Heart right ventricle (tissue), 16 donors: ENCODE measurements at regions not wholly inside any gene's neighbourhood (a gene's known extent, or its start where the extent isn't known, plus 50 kb on each side); places are given as distances from the start of the nearest gene placed in this dataset.

Source experiments
- ATAC-seq, 8 donors: fragments of 200-7000 bp; cut with Tn5 transposase; one replicate each; pipeline ENCODE4 v1.9.1; 2020; ENCODE audit warnings: mild to moderate bottlenecking in 8 of 8, moderate library complexity in 8 of 8, moderate number of reproducible peaks in 1 of 8
- DNase-seq, 2 donors: peaks; one replicate each; pipeline ENCODE4 v3.0.0-alpha.2; 2020
- H3K27ac ChIP-seq, 10 donors: fragments of 200-600 bp; sonication (generic) in 2 of 10; one replicate each; pipeline versions ENCODE4 v1.5.0 to v1.8.0; 2020 to 2022; ENCODE audit warnings: mild to moderate bottlenecking in 3 of 10
- H3K27me3 ChIP-seq, 7 donors: fragments of 200-600 bp; one replicate each; pipeline ENCODE4 v1.8.0; 2021 to 2022; ENCODE audit warnings: mild to moderate bottlenecking in 2 of 7
- H3K36me3 ChIP-seq, 9 donors: fragments of 200-600 bp; sonication (generic) in 1 of 9; one replicate each; pipeline versions ENCODE4 v1.5.0 to v1.8.0; 2020 to 2022; ENCODE audit warnings: mild to moderate bottlenecking in 2 of 9
- H3K4me1 ChIP-seq, 9 donors: fragments of 200-600 bp; sonication (generic) in 1 of 9; one replicate each; pipeline versions ENCODE4 v1.5.0 to v1.8.0; 2020 to 2022; ENCODE audit warnings: mild to moderate bottlenecking in 4 of 9
- H3K4me3 ChIP-seq, 10 donors: fragments of 200-600 bp; sonication (generic) in 2 of 10; one replicate each; pipeline versions ENCODE4 v1.5.0 to v1.8.0; 2020 to 2022; ENCODE audit warnings: mild to moderate bottlenecking in 7 of 10, moderate library complexity in 2 of 10
- H3K9me3 ChIP-seq, 11 donors: fragments of 200-600 bp in 10 of 11; sonication (generic) in 2 of 11; one replicate each; pipeline versions ENCODE4 v1.5.0 to v1.8.0; 2013 to 2022; ENCODE audit warnings: mild to moderate bottlenecking in 2 of 11, control low read depth in 1 of 11, moderate library complexity in 1 of 11
- WGBS, 2 donors: extraction: QIAGEN DNeasy Blood & Tissue Kit; methylation state at CpG; one replicate each; pipeline ENCODE4 v1.1.7; 2013; ENCODE audit warnings: inconsistent platforms in 1 of 2; 5-methylcytosine and 5-hydroxymethylcytosine counted together
- intact Hi-C, 10 donors: fragments of 100-400 bp; cut with DNase I; formaldehyde crosslinking; loops; one replicate each; pipeline versions ENCODE4 v1.11.1 to v1.14.2; 2022
- TF ChIP-seq, protein P1 (sequence below), 9 donors: fragments of 200-600 bp; sonication (generic) in 2 of 9; IDR thresholded peaks; one replicate each; pipeline versions ENCODE4 v1.5.0 to v1.8.0; 2021 to 2022; ENCODE audit warnings: antibody characterized with exemption in 9 of 9, mild to moderate bottlenecking in 5 of 9, moderate library complexity in 1 of 9
- donor health status: Arrhythmogenic right ventricular cardiomyopathy.
- donor health status: ischemic (EF 13 %, LVEDD 7.1; RV severe dilation, severe dysfunction).
- donor health status: healthy with polysubstance abuse.
- donor health status: DM: no; HTN: yes; CAD: no.
- donor health status: DM: no; HTN: no; CAD: no.
- donor health status: ischemic (EF 25% LVEDD 6.9; RV normal size, moderate dysfunction).
- donor health status: ischemic (EF 25% LVEDD 5.7; RV mildly dilated, moderate dysfunction).
- donor health status: healthy.
- donor health status: DM: yes; HTN: yes; CAD: no.
- donor health status: Ischemic cardiomyopathy.
- donor health status: ischemic (EF 35%, LVEDD 5.7; RV mildly dilated, moderate dysfunction).
- donor health status: nonischemic (EF 11% LVEDD 7.7; RV severe dilation, severe dysfunction).
- donor health status: DM: yes; HTN: yes; CAD: no.
- donor health status: PGD.
- donor health status: ischemic (EF 29% LVEDD 5.4; RV normal size, mild dysfunction).
- donor health status: nonischemic (EF 23%, LVEDD 6.1; RV moderate dilation, normal function).

DNA sequence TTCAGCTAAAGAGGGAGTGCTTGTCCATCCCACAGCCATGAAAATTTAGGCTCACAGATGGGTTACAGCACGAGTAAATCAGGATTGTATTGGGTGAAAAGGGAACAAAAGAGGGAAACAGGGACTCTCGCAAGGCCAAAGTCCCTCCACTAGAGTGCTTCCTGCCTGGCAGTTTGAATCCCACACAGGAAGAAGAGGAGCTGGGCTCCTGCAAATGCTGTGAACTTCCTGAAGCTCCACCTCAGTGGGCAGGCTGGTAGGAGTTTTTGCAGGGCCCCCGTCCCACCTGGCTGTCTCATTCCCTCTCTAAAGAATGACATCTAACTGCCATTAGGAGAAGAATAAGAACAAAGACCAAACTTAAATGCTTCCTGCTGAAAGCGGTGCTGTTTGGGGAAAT lies 712.0 kb upstream of the PRMT6 start:
- 50 to 51% methylated on average over 4 of the region's 4 CpGs for WGBS, 2 donors
- no peak overlapping the region for H3K27ac ChIP-seq
- ATAC-seq: no peak
- intact Hi-C loops: no loop called here
- peaks cover 0 to 32% (median 0%) of the 10 kb centered on the region in 11 donors for H3K9me3 ChIP-seq
- no peaks in the 10 kb centered on the region for H3K36me3 ChIP-seq
- no peak overlapping the region for H3K4me3 ChIP-seq
- TF ChIP-seq, protein P1, sequence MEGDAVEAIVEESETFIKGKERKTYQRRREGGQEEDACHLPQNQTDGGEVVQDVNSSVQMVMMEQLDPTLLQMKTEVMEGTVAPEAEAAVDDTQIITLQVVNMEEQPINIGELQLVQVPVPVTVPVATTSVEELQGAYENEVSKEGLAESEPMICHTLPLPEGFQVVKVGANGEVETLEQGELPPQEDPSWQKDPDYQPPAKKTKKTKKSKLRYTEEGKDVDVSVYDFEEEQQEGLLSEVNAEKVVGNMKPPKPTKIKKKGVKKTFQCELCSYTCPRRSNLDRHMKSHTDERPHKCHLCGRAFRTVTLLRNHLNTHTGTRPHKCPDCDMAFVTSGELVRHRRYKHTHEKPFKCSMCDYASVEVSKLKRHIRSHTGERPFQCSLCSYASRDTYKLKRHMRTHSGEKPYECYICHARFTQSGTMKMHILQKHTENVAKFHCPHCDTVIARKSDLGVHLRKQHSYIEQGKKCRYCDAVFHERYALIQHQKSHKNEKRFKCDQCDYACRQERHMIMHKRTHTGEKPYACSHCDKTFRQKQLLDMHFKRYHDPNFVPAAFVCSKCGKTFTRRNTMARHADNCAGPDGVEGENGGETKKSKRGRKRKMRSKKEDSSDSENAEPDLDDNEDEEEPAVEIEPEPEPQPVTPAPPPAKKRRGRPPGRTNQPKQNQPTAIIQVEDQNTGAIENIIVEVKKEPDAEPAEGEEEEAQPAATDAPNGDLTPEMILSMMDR (IDR thresholded peaks at IDR 0.05): no peak
- no peaks in the 10 kb centered on the region for H3K4me1 ChIP-seq
- no peak for DNase-seq
- no peaks in the 10 kb centered on the region for H3K27me3 ChIP-seq

DNA sequence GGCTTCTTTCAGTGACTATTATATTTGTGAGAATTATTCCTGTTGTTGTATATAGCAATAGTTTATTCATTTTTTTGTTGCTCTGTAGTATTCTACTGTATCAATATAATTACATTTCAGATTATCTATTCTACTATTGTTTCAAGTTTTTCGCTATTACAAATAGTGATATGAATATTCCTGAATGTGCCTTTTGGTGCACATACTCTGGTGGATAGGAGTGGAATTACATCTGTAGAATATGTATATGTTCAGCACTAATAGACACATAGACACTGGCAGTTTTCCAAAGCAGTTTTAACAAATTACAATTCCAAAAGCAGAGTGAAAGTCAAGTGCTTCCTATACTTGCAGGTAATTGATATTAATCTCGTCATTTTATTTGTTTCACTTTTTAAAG lies 696.2 kb upstream of the PRMT6 start:
- Histone ChIP-seq H3K36me3 (no peaks in the 10 kb centered on the region), H3K9me3 (peaks cover 0 to 57% (median 9%) of the 10 kb centered on the region in 11 donors), H3K27ac (no peak overlapping the region), H3K4me1 (no peaks in the 10 kb centered on the region), H3K27me3 (no peaks in the 10 kb centered on the region), H3K4me3 (no peak overlapping the region)
- DNase-seq (no peak), ATAC-seq (no peak)
- 75 to 88% methylated on average over 2 of the region's 2 CpGs for WGBS, 2 donors
- intact Hi-C loops: no loop called here
- TF ChIP-seq, protein P1 (IDR thresholded peaks at IDR 0.05): no peak

DNA sequence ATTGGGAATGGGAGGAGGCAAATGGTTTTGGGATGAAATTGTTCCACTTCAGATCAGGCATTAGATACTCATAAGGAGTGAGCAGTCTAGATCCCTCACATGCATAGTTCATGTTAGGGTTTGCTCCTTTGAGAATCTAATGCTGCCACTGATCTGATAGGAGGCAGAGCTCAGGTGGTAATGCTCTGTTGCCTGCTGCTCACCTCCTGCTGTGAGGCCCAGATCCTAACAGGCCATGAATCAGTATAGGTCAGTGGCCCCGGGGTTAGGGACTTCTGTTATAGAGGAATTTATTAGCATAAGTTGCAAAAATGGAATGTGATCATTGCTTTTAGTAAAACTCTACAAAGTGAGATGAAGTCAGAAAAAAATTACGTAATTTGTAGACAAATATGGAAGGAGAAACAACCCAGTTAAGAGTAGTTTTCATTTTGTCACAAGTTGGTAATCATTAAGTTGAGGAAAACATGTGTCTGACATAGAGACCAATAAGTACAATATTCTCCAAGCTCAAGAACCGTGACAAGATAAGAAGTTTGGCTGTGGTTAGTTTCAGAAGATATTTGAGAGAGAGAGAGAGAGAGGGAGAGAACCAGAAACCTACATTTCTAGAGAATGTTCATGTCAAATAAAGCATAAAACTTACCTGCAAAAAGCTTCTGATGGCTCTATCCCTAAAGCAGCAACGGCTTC lies 689.7 kb upstream of the PRMT6 start:
- H3K27ac ChIP-seq: no peak overlapping the region
- TF ChIP-seq, protein P1 (IDR thresholded peaks at IDR 0.05): no peak
- H3K9me3 ChIP-seq: peaks cover 0 to 8% (median 0%) of the 10 kb centered on the region in 11 donors
- 62 to 69% methylated on average over 4 of the region's 4 CpGs for WGBS, 2 donors
- H3K4me3 ChIP-seq: no peak overlapping the region
- no peaks in the 10 kb centered on the region for H3K36me3 ChIP-seq
- no peaks in the 10 kb centered on the region for H3K27me3 ChIP-seq
- ATAC-seq (no peak), DNase-seq (no peak)
- intact Hi-C loops: no loop called here
- H3K4me1 ChIP-seq: no peaks in the 10 kb centered on the region

DNA sequence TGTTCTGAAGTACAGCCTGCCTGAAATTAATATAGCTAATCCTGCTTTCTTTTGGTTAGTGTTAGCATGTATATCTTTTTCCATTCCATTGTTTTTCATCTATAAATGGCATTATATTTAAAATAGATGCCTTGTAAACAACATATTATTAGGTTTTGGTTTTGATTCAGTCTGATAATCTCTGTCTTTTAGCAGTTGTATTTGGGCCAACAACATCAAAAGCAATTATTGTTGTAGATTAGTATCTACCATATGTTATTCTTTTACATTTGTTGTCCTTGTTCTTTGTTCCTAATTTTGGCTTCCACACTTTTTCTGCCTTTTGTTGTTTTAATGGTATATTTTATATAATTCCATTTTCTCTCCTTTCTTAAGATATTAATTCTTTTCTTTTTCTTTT lies 678.2 kb upstream of the PRMT6 start:
- H3K36me3 ChIP-seq: no peaks in the 10 kb centered on the region
- no peak overlapping the region for H3K27ac ChIP-seq
- no peak for ATAC-seq
- intact Hi-C loops: no loop called here
- H3K27me3 ChIP-seq: no peaks in the 10 kb centered on the region
- no peak for DNase-seq
- peaks cover 0 to 6% (median 0%) of the 10 kb centered on the region in 11 donors for H3K9me3 ChIP-seq
- H3K4me3 ChIP-seq: no peak overlapping the region
- TF ChIP-seq, protein P1 (IDR thresholded peaks at IDR 0.05): no peak
- no peaks in the 10 kb centered on the region for H3K4me1 ChIP-seq
